OCI-LY1 (cell line): ENCODE measurements at regions not wholly inside any gene's neighbourhood (a gene's known extent, or its start where the extent isn't known, plus 50 kb on each side); places are given as distances from the start of the nearest gene placed in this dataset.

Source experiments
- H2AFZ ChIP-seq: fragments of 200-600 bp; sonication (generic), shearing (Covaris generic); 2 replicates; pipeline ENCODE4 v1.6.0; 2014; ENCODE audit warnings: antibody characterized with exemption, mild to moderate bottlenecking, low read length
- H3F3A ChIP-seq: fragments of 200-600 bp; sonication (generic), shearing (Covaris generic); 2 replicates; pipeline ENCODE4 v1.6.0; 2014; ENCODE audit warnings: mild to moderate bottlenecking, antibody characterized with exemption, low read length, moderate library complexity; ENCODE audit not compliant: insufficient read depth
- H3K27ac ChIP-seq: fragments of 200-600 bp; sonication (generic); 2 replicates; pipeline ENCODE4 v1.5.1; 2014; ENCODE audit warnings: low read length, mixed run types, mild to moderate bottlenecking, low read depth; ENCODE audit not compliant: poor library complexity, severe bottlenecking
- H3K27me3 ChIP-seq: fragments of 200-600 bp; sonication (generic); 2 replicates; pipeline ENCODE4 v1.6.0; 2014; ENCODE audit warnings: antibody characterized with exemption, mild to moderate bottlenecking, low read length, moderate library complexity; ENCODE audit not compliant: insufficient read depth
- H3K36me3 ChIP-seq: fragments of 200-600 bp; sonication (generic); 2 replicates; pipeline ENCODE4 v1.6.1; 2014; ENCODE audit warnings: mild to moderate bottlenecking, antibody characterized with exemption, low read length, moderate library complexity, mixed read lengths; ENCODE audit not compliant: insufficient read depth
- H3K4me1 ChIP-seq: fragments of 200-600 bp; sonication (generic); 2 replicates; pipeline ENCODE4 v1.5.1; 2014; ENCODE audit warnings: mild to moderate bottlenecking, low read length, moderate library complexity; ENCODE audit not compliant: insufficient read depth, severe bottlenecking
- H3K4me2 ChIP-seq: fragments of 200-600 bp; sonication (generic), shearing (Covaris generic); 2 replicates; pipeline ENCODE4 v1.6.1; 2014; ENCODE audit warnings: low read length
- H3K4me3 ChIP-seq: fragments of 200-600 bp; sonication (generic); 2 replicates; pipeline ENCODE4 v1.5.1; 2014; ENCODE audit warnings: low read length, low read depth, mild to moderate bottlenecking, mixed read lengths; ENCODE audit not compliant: poor library complexity, severe bottlenecking
- H3K79me2 ChIP-seq: fragments of 200-600 bp; shearing (Covaris generic); 2 replicates; pipeline ENCODE4 v1.6.1; 2016; ENCODE audit warnings: mixed run types, low read length, mixed read lengths; ENCODE audit not compliant: insufficient read depth
- H3K9ac ChIP-seq: fragments of 200-600 bp; sonication (generic), shearing (Covaris generic); 2 replicates; pipeline ENCODE4 v1.6.1; 2014; ENCODE audit warnings: mild to moderate bottlenecking, low read length, mixed read lengths
- H3K9me2 ChIP-seq: fragments of 200-600 bp; sonication (generic), shearing (Covaris generic); 2 replicates; pipeline ENCODE4 v1.6.1; 2014; ENCODE audit warnings: low read depth, mild to moderate bottlenecking, low read length, mixed read lengths
- H3K9me3 ChIP-seq: fragments of 200-600 bp; shearing (Covaris generic); 2 replicates; pipeline ENCODE4 v1.6.1; 2014; ENCODE audit warnings: low read length, mixed read lengths
- H4K20me1 ChIP-seq: fragments of 200-600 bp; sonication (generic), shearing (Covaris generic); 2 replicates; pipeline ENCODE4 v1.6.0; 2016; ENCODE audit warnings: mild to moderate bottlenecking, low read length; ENCODE audit not compliant: insufficient read depth
- EZH2 ChIP-seq: fragments of 200-600 bp; sonication (generic), shearing (Covaris generic); IDR thresholded peaks from 2 replicates; pipeline ENCODE4 v1.8.0; 2017; ENCODE audit warnings: borderline replicate concordance, mixed run types, mild to moderate bottlenecking, antibody characterized with exemption, low read length, moderate library complexity, mixed read lengths
- TF ChIP-seq, protein P1 (sequence below): fragments of 200-600 bp; sonication (generic), shearing (Covaris generic); IDR thresholded peaks from 2 replicates; pipeline ENCODE4 v1.5.1; 2017; ENCODE audit warnings: mild to moderate bottlenecking, antibody characterized with exemption, low read length, moderate library complexity, mixed read lengths

DNA sequence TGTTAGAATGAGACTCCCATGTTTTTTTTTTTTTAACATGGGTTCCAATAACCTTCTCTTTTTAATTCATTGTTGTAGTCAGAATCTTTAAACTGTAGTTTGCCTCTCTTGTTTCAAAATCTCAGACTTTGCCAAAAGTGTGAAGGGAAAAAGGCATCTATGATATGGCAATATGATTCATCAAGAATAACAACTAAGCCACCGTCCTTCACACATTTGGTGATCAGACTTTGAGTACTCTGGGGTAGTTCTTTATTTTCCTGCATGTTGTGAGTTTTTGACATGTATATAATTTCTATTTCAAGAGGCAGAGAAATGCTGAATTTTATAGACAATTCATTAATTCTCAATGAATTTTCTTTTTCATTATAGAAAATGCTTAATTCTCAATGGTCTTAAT, 53.5 kb upstream of the CERS6 start:
- no peak for TF ChIP-seq EZH2
- TF ChIP-seq, protein P1, sequence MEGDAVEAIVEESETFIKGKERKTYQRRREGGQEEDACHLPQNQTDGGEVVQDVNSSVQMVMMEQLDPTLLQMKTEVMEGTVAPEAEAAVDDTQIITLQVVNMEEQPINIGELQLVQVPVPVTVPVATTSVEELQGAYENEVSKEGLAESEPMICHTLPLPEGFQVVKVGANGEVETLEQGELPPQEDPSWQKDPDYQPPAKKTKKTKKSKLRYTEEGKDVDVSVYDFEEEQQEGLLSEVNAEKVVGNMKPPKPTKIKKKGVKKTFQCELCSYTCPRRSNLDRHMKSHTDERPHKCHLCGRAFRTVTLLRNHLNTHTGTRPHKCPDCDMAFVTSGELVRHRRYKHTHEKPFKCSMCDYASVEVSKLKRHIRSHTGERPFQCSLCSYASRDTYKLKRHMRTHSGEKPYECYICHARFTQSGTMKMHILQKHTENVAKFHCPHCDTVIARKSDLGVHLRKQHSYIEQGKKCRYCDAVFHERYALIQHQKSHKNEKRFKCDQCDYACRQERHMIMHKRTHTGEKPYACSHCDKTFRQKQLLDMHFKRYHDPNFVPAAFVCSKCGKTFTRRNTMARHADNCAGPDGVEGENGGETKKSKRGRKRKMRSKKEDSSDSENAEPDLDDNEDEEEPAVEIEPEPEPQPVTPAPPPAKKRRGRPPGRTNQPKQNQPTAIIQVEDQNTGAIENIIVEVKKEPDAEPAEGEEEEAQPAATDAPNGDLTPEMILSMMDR, result no peak
- Histone ChIP-seq H3K4me1 (no peaks in the 10 kb centered on the region), H2AFZ (no peak overlapping the region), H3K4me2 (no peak overlapping the region), H3K9me3 (no peaks in the 10 kb centered on the region), H3K9ac (no peak overlapping the region), H3F3A (no peaks in the 10 kb centered on the region), H3K9me2 (no peaks in the 10 kb centered on the region), H3K27me3 (no peaks in the 10 kb centered on the region), H3K4me3 (no peak overlapping the region), H4K20me1 (no peaks in the 10 kb centered on the region), H3K36me3 (no peaks in the 10 kb centered on the region), H3K79me2 (no peaks in the 10 kb centered on the region), H3K27ac (no peak overlapping the region)

DNA sequence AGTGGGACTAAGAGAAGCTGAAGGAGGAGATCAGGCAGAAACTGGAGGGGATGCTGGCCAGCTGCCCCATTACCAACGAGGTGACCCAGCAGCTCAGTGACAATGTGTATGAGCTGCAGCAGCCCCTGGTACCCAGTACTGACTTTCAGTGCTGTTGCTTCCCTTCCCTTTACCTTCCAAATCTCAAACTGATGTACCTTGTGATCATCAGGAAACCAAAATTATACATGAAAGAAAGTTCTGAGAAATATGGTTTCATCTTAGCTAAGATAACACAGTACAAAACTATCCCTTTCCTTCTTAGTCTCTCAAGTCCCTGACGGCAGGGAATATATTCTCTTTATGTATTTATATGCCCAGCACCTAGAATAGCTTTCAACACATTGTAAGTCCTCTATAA, 52.3 kb upstream of the CERS6 start:
- Histone ChIP-seq H3K36me3 (no peaks in the 10 kb centered on the region), H2AFZ (no peak overlapping the region), H4K20me1 (no peaks in the 10 kb centered on the region), H3K4me1 (no peaks in the 10 kb centered on the region), H3K27me3 (no peaks in the 10 kb centered on the region), H3F3A (no peaks in the 10 kb centered on the region), H3K9ac (no peak overlapping the region), H3K27ac (no peak overlapping the region), H3K9me3 (no peaks in the 10 kb centered on the region), H3K4me2 (no peak overlapping the region), H3K79me2 (no peaks in the 10 kb centered on the region), H3K4me3 (no peak overlapping the region), H3K9me2 (no peaks in the 10 kb centered on the region)
- TF ChIP-seq EZH2, result no peak
- TF ChIP-seq, protein P1, result no peak

DNA sequence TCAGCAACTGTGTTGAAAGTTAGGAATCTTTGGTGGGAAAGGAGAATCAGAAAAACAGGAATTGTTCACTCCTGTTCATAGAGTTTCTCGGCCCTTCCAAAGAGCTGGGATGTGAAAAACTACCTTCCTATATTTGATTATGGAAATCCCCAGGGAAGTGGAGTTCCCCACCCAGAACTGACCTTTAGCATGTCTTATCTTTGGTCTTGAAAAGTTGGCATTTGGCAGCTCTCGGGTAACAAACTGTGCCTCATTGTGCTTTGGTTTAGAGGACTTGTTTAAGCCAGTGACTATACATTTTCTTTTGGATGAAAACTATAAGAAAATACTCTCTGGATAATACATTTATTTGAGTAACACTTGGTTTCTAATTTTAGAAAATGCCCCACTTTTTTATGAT, 51.3 kb upstream of the CERS6 start:
- Histone ChIP-seq H3K4me2 (no peak overlapping the region), H2AFZ (no peak overlapping the region), H3K27ac (no peak overlapping the region), H3F3A (no peaks in the 10 kb centered on the region), H3K36me3 (no peaks in the 10 kb centered on the region), H3K4me1 (no peaks in the 10 kb centered on the region), H3K9me3 (no peaks in the 10 kb centered on the region), H3K4me3 (no peak overlapping the region), H3K9ac (no peak overlapping the region), H3K9me2 (no peaks in the 10 kb centered on the region), H3K79me2 (no peaks in the 10 kb centered on the region), H3K27me3 (no peaks in the 10 kb centered on the region), H4K20me1 (no peaks in the 10 kb centered on the region)
- no peak for TF ChIP-seq EZH2
- TF ChIP-seq, protein P1, result no peak
